Stimulated activated CD4-positive, alpha-beta T cell treated with anti-CD3 and anti-CD28 coated beads, Interleukin-4, amount 100 ng/mL, for 4 hours (primary cell): ENCODE measurements at regions not wholly inside any gene's neighbourhood (a gene's known extent, or its start where the extent isn't known, plus 50 kb on each side); places are given as distances from the start of the nearest gene placed in this dataset.

Experiments used
- DNase-seq, 2 experiments: peaks; one replicate each; pipeline ENCODE4 v3.0.0-alpha.2; 2020

DNA sequence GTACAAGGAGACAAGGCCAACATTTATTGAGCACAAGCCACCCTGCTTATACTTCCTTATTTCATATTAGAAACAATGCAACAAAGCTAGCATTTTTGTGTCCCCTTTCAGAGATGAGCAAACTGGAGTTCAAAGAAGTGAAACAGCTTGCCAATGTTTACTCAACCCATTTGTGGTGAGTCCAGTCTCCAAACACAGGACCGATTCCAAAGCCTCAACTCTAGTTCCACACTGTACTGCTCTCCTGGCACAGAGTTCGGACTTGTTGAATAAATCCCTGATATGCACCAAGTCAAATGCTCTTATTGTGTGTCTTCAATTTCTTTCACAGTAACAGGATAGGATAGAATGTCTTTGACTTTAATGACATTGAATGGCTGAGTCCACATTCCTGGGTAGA is 604.8 kb upstream of the BRINP1 start:
- DNase-seq, result no peak

DNA sequence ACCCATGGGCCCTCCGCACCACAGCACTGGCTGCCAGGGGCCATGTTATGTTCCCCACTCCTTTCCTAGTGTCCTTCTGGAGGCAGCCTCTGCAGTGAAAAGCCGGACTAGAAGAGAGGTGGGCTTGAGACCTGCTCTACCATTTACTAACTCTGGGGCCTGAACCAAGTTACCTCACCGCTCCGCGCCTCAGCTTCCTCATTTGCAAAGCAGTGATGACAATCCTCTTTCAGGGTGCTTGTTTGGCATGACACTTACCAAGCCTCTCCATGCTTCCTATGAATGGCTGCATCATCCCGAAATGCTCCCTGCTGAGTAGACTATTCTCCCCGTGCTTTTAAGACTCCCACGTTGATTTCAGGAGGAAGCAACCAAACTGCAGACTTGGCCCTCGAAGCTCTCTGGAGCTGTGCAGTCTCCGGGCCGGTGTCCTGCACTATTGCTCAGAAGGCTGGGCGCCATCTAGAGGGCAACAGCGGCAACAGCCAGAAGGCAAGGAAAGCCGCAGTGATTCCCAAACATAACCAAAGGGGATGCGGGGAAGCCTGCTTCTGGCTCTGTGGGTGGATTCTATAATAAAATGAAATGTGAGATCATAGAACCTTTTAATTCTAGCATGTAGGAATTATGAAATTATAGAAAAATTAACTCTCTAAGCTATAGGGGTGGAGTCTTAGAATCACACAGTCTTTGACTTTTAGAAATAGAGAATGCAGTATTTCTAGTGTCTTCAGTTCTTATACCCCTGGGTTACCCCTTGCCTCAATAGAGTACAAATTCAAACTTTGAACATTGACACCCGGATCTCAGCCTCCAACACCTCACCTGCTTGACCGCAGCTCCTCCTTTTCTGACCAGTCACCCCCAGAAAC is 599.8 kb upstream of the BRINP1 start:
- peak; percentile 5 to 18 for DNase-seq

DNA sequence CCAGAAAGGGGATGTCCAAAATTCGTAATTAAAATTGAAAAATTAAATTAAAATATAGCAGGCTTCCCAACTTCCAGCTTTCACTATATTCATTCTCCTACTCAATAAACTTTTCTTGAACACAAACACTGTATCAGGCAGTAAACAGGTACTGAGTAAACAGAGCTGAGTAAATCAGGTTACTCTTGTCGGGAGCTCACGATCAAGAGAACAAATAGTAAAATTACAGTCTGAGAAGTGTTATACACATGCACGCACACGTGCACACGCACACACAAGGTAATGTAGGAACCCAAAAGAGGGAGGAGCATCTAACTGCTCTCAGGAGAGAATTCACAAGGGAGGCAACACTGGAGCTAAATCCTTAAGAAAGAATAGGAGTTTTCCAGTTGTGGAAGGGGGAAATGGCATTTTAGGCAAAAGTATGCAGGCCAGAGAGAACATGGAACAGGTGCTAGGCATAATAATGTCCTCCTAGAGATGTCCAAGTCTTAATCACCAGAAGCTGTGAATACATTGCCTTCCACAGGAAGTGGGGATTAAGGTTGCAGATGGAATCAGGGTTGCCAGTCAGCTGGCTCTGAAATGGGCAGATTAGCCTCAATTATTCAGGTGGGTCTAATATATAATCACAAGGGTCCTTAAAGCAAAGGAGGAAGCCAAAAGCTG is 598.8 kb upstream of the BRINP1 start:
- DNase-seq, result no peak

DNA sequence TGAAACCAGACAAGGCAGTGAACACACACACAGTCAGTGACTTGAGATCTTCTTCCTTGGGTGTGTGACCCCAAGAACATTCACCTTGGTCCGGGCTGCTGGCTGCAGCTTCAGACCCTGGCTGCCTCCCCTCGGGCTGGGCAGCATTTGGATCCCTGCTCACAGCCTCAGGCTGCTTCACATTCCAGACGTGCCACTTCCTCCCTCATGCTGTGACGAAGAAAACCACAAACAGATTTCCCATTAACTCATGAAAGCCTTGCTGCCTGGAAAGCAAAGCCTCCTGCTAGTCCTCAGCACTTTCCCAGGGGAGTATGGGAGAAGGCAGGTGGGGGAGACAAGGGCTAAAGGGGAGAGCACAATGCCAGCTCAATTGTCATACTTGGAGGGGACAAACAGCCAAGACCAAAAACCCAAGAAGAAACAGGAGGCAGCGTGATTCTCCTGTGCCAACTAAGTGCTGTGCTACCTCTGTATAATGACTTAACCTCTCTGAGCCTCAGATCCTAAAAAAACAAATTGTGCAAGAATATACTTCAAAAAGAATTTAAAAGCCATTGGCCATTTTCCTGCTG is 594.6 kb upstream of the BRINP1 start:
- DNase-seq, result no peak

DNA sequence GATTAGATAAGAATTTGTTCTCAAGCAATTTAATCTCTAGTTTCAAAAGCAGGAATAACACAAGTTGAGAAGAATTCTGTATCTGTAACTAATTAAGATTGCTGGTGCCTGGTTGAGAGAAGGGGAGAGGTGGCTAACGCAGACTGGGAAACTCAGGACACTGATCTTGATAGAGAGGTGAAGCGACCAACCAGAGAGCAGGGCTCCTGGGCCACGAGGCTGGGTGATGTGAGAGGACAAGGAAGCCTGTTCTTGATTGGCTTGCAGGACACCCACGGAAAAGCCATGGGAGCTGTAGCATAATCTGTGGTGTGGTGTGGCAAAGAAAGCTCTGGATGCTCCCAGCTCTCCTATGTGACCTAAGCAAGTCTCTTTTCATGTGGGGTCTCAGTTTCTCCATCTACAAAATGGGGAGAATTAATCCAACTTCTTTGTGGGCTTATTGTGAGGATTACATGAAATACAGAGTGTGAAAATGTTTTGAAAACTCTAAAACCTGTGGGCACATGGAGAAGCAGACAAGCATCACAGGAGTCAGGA is 594.1 kb upstream of the BRINP1 start:
- no peak for DNase-seq

DNA sequence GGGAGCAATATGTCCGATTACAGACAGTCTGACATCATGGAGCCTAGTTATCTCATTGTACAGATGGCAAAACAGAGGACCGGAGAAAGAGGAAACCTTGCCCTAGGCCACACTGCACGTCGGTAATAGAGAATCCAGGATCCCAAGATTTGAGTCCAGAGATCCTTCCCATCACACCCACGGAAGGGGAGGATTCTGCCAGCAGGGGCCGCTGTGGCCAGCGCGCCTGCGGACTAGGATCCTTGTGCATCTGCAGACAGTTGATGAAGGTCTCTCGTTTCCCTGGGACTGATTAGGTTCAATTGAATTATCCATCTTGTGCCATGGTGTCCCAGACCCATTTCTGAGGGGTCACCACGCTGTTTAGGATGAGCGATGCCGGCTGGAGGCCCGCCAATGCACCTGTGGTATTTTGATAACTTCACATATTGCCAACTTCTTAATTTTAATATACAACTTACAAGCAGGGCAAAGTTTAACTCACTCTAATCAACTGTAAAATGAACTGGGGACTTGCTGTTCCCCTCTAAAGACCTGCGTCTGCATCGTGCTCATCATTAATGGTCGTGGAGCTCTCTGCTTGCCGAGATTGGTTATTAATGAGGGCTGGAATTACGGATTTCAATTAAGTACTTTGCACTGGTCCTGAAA is 592.7 kb upstream of the BRINP1 start:
- DNase-seq, result no peak

DNA sequence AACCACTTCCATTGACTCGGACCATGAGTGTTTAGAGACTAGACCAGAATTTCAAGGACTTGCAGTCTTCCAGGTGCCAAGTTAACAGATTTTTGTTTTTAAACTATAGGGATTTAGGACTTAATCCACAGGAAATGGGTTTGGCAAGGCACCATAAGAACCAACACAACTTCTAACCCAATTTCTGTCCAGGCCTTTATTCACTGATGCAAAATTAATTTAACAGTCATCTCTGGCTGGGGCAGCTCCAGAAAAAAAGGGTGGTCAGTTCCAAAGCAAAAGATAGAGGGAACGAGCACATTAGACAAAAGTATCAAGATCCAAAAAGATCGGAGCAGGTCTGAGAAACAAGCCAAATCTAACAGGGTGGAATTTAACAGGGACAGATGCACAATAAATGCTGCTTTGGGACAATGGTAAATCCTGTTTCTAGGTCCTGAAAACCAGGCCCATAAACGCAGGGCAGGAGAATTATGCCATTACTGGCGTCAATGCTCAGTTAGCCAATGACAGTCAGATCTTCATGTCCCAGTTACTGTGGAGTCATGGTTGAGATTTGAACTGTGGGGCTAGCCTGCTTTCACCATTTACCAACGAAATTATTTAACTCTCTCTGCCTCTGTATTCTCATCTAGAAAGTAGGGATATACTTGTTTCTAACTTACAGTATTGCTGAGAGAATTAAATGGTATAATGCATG is 590.8 kb upstream of the BRINP1 start:
- DNase-seq, result no peak

DNA sequence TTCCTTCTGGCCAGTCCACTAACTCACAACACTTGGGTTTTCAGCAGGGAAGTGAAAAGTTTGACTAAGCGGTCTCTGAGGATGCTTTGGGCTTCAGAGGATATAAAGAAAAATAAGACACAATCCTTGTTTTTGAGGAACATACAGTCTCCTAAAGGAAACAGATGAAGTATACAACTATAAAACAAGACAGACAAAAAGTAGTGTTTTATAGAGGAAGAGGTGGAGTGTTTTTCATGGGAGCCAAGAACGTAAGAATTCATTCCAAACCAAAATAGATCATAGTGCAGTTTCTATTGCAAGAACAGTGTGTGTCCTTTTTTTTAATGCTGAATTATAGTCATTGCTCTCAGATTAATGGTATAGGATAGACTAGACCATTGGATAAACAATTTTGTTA is 586.9 kb upstream of the BRINP1 start:
- no peak for DNase-seq

DNA sequence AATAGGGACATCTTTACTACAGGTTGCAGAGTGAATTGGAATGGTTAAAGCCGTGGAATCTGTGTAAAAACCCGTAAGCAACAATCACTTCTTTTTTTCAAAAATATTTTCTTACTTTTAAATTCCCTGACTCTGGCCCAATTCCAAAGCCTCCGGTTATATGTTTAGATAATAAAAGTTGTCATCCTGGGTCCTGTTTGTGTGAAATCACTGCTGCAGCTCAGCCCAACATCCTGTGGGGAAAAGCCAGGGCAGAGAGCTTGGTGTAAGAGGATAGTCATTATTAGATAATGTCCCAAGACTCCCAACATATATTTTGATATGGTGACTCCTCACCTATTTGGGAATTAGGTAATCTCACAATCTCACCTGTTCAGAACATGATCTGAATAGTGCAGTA is 586.0 kb upstream of the BRINP1 start:
- DNase-seq, result no peak

DNA sequence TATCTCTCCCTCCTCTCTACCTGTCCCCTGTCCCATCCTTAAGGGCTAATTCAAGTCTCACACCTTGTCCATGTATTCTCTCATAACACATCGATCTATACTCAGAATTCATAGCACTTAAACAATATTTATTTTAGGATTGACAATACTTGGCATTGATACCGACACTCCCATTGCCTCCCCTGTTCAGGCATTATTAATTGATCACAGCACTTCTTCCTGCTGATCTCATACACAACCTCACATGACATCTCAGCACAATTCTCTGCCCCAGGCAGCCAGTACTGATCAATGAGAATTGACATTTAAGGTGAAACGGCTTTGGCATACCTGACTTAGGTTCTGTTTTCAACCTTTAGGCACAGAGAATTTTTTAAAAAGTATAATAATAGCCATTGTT is 582.4 kb upstream of the BRINP1 start:
- no peak for DNase-seq

DNA sequence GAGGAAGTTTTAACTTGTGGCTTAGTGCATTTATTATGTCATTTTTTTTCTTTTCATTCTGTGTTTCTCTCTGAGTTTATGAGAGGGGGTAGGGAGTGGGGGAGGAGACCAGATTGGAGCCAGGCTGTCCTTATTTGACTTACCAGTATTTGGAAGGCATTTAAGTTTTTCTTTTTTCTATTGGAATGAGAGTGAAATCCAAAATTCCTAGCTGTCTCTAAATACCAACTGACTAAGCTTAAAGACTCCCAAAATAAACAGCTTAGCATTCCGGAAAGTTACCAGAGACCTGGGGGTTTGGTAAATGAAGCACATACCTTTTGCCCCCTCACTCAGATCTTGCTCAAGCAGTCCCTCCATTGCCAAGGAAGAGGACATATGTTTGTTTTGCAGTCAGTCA is 581.9 kb upstream of the BRINP1 start:
- no peak for DNase-seq

DNA sequence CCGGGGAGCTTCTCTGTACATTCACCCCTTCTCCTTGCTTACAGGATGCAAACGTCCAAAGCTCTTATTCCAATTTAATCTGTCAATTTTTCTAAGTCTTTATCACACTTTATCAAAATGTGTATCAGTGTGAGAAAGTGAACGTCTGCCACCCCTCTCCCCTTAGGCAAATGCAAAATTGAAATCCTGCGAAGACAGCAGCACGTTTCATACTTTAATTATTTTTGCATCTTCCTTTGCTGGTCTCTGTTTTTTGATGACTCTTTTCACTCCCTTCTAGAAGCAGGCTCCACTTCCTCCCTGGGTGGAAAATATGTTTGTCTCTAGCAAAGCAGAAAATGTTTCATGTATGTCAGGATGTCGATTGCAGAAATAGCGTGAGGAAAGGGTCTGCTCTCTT is 576.5 kb upstream of the BRINP1 start:
- no peak for DNase-seq

DNA sequence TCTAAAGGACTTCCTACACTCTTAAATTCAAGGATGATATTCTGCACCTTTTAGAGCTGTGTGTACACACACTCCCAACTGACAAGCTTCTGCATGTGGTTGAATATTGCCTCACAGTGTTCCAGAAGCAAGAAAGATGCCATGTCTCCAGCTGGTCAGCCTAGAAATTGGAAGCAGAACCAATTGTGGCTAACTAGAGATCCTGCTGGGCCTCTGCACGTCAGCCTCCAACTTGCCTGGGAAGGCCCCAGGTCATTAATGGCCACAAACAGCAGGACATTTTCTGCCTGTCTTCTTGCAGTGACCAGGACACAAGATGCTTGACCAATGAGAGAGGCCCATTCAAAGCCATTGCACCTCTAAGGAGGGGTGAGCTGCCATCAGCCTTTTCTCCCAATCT is 571.9 kb upstream of the BRINP1 start:
- DNase-seq, result no peak

DNA sequence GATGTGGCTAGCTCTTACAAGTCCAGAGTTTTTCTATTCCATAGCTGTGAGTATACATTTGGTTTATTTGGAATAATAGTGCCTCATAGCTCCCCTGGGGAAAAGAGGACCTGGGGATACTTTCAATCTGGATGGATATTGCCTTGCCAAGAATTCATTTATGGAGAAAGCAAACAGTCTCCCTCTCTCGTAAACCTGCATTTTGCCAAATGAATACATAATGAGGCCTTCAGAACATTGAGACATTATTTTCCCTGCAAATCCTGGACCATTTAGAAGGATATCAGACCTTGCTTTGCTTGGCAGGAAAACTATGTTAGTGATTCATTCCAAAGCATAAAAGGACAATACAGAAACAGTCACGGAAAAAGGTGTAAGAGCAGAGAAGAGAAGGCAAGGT is 569.6 kb upstream of the BRINP1 start:
- DNase-seq, result no peak

DNA sequence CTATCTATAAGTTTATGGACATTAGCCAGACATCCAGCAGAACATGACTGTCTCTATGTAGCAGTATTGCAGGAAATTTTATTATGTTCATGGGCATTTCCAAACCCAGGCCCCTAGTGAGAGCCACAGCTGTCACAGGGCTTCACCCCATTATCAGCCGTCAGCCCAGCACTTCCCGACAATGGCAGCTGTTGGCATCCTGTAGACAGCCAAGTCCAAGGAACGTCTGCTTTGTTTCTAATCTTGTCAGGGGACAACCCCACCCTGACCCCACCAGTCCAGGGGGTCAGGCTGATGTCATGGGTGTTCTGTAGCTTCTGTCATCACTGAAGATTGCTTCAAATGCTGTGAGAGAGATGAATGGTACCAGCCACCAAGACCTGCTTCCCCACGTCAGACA is 565.3 kb upstream of the BRINP1 start:
- DNase-seq, result no peak

DNA sequence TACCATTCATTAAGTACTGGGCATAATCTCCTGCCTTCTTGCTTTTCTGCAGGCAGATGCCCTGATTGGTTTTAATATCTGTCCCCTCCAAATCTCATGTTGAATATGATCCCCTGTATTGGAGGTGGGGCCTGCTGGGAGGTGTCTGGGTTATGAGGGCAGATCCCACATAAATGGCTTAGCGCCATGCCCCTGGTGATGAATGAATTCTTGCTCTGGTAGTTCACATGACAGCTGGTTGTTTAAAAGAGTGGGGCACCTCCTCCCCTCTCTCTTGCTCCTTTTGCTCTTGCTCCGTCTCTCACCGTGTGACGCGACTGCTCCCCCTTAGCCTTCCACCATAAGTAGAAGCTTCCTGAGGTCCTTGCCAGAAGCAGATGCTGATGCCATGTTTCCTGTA is 564.0 kb upstream of the BRINP1 start:
- no peak for DNase-seq

DNA sequence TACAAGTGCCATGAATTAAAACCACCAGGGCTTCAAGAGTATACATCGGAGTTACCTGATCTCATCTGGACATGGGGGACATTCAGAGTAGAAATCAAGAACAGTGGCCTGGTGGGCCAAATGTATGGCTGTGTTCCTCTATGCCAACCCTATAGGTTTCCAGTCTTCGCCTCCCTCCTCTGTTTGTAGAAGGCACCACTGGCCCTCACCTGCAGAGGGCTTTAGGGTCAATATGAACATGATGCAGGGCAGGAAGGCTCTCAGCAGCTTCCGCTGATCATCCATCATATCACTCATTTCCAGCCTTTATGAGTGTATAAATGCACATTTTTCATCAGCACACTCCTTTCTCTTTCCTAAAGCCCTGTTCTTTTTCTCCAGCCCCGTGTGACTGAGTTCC is 555.5 kb upstream of the BRINP1 start:
- DNase-seq, result no peak

DNA sequence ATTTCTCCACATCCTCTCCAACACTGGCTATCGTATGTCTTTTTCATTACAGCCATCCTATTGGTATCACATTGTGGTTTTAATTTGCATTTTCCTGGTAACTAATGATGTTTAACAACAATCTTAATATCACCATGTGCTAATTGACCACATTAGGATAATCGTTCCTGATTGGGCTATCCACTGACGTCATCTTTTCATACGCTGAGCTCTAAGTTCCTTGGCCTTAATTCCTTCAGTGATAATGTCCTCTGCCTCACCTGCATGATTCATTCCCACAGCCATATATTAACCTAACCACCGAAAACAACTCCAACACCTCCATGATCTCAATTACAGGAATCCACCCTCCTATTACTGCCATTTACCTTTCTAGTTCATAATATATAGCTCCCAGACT is 547.9 kb upstream of the BRINP1 start:
- no peak for DNase-seq

DNA sequence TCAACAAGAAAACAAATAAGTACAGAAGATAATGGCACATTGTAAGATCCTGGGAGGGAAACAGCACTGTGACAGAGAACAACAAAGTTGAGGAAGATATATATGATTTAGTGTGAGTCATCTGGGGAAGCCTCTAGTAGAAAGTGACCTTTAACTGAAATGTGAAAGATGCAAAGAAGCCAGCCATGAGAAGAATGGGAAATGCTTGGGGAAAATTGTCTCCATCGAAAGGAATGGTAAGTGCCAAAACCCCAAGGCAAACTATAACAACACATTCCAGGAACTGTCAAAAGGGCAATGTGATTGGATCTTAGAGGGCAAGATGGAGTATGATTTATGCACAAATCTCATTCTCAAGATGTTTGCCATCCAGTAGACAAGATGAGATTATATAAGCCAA is 537.8 kb upstream of the BRINP1 start:
- no peak for DNase-seq

DNA sequence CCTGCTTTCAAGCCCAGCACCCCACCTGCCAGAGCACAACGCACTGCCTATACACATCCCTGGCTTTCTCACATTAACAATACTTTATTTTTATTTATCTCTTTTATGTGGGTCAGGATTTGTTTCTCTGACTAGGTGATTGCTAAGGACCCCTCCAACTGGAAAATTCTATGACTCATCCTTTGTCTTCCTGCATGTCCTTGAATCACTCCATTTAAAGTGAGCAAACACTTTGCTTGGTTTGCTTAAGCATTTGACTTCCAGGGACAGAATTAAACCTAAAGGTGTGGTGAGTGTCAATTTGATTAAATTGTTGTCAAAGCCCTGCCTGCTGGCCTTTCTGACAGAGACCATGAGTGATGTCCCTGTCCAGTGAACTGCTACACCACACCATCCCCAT is 536.5 kb upstream of the BRINP1 start:
- DNase-seq, result no peak

DNA sequence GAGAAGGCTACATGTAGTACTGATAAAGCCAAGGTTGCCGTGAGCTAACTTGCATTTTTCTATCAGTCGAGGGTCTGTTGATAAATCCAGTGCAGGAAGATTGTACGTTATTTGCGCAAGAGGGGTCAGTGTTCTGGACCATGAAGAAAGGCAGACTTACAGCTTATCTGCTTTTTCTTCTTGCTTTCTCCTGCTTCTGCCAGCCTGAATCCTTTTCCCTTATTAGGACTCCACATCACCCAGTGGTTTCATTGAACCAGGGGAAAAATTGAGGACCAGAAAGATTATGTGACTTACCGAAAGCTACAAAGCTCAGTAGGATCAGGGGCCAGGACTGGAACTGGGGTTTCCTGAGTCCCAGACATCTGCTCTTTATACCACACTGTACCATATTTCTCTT is 534.6 kb upstream of the BRINP1 start:
- no peak for DNase-seq

DNA sequence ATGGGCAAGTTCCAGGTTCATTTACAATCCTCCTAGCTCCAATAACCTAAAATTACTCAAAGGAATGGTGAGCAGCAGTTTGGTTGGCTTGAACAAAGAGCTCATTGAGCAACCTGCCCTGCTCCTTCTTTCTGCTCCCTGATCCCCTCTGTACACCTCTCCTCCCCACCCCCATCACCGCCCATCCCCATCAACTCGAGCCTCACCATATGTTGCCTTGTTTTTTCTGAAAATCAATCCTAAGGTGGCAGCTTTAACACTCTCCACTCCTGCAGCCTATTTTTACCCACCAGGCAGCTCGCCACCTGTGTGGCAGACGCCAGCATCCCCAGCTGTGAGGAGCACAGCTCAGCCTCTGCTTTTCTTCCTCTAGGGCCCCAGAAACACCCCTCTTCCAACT is 533.4 kb upstream of the BRINP1 start:
- DNase-seq, result no peak

DNA sequence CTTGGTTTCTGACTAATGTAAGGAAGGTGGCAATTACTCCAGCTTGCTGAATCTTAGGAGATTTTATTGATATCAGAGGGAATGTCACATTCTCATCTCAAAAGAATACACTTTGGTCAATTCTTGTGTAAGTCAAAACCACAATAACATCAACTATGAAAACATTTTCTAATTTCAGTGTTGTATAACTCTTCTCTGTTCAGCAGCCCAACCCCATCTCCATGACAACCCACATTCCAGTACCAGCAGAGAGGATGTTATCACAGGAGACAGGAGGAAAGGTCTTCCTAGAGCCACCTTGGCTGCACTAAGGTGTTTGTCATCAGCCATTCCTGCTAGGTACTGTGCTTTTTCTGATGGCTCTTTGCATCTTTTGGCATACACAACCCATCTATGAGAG is 529.1 kb upstream of the BRINP1 start:
- no peak for DNase-seq
